HG02840 (cell line): ENCODE measurements at regions not wholly inside any gene's neighbourhood (a gene's known extent, or its start where the extent isn't known, plus 50 kb on each side); places are given as distances from the start of the nearest gene placed in this dataset.
"Not testable (repeated sequence)": the region's sequence is repeated elsewhere in the genome, so short reads cannot be mapped to it uniquely, and the experiment has no call there.

Experiments used
- ATAC-seq: cut with Tn5 transposase; IDR thresholded peaks from one replicate; pipeline ENCODE4 v1.9.1; 2021; ENCODE audit warnings: mild to moderate bottlenecking, moderate library complexity, moderate number of reproducible peaks; ENCODE audit not compliant: unreplicated experiment, low FRiP score

DNA sequence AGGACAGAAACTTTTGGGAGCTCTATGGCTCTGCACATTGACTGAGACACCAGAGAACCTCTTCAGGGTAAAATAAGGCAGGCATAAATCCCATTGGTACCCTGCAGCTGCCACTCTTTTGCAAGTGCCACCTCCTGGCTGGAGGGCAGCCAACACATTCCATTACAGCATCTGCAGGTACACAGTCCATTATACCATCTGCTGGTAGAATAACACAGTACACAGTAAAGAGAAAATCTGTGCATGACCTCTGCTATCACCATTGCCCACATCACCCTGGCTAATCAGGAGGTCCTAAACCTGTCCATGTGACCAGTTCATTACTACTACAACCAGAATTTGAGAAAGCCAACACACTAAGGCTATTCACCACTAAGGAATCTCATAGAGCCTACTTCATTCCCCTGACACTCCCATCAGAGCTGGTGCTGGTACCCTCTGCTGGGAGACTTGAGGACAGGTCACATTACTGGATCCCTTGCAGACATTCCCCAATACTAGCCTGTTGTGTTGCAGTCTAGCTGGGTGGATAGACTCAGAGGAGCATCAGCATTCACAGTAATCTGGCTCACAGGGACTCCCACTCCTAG lies 176.2 kb upstream of the TACR3 start:
- ATAC-seq, result no peak

DNA sequence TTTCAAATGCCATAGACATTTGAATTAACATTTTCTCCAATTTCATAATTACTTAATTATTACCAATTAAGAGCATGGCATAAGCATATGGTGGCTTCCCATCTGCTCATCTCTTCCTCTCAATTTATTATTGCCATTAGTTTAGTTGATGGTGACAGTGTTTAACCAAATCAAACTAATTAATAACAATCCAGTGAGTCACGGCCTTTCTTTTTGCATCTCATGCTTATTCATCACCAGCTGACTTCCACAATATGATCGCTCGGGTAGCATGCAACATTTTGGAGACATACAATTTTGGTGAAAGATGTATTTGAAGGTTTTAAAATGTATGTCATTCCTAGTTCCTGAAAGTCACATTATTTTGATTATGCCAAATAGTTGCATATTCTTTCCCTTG lies 172.8 kb upstream of the TACR3 start:
- no peak for ATAC-seq

DNA sequence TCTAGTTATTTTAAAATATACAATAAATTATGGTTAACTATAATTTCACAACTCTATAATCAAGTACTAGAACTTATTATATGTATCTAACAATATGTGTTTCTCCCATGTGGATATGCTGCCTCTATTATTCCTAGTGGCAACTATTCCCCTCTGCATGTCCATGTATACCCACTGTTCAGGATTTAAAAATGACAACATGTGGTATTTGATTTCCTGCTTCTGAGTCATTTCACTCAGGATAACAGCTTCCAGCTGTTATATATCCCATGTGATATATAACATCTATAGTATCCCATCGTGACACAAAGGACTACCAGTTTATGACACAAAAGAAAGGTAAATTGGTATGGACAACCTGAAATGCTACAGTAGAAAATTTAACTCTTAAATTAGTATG lies 167.4 kb upstream of the TACR3 start:
- no peak for ATAC-seq

DNA sequence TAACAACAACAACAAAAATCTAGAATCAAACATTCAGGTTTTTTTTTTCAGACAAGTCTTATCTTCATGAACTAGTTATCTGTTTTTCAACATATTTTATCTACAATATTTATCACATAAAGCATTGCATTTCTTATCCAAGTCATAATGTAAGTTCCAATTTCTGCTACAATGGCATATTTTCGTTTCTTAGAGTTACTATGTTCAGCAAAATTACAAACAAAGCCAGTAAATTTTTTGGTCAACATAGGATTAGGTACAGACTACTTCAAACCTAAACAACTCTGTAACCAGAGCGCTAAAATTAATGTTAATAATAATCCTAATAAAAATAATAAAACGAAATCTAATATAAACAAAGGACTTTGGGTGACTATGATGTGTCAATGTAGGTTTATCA lies 165.4 kb upstream of the TACR3 start:
- no peak for ATAC-seq

DNA sequence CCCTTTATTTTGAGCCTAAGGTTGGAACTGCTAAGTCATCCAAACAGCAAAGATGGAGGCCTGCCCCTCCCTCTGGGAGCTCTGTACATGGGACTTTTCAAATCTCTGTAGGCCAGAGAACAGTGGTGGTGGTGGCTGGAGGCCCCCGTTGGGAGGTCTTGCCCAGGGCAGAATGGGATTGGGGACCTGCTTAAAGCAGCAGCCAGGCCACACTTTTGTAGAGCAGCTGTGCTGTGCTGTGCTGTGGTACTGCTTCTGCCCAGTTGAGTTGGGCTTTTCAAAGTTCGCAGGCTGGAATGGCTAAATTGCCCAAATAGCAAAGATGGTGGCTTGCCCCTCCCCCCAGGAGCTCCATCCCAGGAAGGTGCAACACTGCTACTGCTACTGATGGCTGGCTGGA lies 147.5 kb upstream of the TACR3 start:
- no peak for ATAC-seq

DNA sequence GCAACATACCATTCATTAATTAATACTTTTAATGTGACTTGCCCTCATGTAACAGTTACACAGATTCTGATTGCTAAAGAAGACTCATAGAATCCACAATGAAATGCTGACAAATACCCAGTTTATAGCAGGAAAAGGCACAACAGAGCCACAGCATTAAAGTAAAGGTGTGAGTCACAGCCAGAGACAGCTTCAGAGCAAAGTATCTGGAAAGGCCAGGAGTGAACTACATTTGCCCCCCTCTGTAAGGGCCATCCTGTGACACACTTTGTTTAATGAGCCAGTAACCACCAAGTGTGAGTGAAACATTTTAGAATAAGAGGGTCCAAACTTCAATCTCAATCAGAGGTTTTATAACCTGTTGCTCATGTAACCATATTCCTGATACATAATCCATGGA lies 133.8 kb upstream of the TACR3 start:
- no peak for ATAC-seq

DNA sequence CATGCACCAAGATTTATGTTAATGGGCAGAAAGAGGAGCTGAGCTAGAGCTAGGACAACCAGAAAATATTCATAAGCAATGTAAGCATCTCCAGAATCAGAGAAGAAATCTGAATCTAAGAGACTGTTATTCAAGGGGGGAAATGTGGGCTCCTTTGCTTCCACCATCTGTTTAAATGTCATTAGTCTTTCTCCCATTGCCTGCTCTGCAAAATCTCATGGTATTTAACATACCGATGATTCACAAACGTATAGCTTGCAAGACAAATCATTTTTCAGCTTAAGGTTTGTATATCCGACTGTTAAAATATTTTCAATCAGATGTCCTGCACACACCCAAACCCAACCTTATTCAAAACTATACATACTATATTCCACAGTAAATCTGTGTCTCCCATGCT lies 133.4 kb upstream of the TACR3 start:
- no peak for ATAC-seq

DNA sequence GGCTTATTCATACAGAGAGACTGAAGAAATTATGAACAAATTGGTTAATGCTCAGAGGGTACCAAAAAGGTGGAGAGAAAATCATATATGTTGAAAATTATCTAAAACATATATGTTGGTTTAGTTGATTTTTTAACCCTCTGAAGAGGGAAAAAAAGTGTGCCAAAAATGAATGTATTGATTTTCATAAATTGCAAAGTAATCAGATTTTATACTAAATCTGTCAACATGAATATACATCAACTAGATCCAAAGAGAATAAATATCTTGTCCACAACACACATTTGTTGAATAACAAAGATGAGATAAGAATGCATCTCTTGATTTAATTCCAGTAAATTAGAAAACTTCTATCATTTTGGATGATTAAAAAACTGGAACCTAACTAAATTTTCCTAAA lies 125.3 kb upstream of the TACR3 start:
- ATAC-seq, result no peak

DNA sequence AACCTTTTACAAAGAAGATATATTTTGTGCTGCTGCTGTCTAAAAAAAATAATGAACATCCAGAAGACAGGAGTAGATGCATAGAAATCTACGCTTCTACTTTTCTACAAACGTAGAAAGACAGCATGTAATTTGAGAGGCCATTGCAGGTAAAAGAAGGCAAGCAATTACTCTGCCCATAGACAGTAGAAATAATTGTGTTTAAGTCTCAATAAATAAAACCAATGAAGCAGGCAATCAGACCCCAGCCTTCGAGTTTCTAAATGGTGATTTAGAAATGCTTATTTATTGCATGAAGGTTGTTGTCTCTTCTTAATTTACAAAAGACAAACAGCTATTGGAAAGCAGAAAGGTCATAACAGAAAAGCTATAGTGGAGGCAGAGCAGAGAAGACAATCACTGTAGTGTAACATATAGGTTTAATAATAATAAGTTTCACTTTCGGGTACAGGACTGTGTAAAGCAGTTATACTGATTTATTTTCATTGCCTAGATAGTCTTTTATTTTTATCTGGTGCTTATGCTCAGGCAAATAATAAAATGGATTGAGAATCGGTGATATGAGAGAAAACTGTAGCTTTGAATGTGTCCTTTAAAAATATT lies 123.0 kb upstream of the TACR3 start:
- no peak for ATAC-seq

DNA sequence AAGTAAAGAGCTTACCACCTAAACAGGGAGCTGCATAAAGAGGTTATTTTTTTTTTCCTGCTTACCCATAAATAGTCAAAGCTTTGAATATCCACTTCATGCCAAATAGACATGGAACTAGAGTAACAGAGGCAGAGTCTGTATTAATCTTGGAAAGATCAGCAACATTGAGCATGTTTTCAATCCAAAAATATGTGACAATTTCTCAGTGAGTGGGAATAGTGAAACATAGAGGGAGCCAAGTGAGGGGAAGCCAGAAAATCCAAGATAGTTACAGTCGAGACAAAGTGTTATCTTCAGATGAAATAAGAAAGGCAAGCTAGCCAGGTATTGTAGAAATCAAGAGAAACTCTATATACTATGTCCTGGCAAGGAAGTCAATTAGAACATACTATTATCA lies 122.3 kb upstream of the TACR3 start:
- ATAC-seq, result no peak

DNA sequence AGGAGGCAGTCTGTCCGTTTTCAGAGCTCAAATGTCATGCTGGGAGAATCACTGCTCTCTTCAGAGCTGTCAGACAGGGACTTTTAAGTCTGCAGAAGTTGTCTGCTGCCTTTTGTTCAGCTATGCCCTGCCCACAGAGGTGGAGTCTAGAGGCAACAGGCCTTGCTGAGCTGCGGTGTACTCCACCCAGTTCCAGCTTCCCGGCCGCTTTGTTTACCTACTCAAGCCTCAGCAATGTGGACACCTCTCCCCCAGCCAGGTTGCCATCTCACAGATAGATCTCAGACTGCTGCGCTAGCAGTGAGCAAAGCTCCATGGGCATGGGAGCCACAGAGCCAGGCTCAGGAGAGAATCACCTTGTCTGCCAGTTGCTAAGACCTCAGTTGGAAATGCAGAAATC lies 90.5 kb upstream of the TACR3 start:
- ATAC-seq, result not testable (repeated sequence)

DNA sequence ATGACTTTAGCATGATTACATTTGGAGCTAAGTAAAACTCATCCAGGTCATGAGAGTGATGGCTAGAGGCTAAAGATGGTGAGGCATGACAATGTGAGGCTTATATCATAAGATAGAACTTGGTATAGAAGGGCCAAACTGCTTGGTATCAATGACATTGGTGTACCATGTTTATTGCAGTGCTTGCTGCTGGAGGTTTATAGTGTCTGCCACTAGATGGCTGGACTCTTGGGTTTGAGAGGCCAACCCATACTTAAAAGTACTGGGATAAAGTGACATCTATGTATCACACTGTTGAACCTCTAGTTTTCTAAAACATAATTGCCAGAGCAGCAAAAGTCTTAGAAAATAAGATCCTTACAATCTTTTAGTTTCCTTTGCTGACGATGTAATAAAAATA lies 83.0 kb upstream of the TACR3 start:
- ATAC-seq, result no peak

DNA sequence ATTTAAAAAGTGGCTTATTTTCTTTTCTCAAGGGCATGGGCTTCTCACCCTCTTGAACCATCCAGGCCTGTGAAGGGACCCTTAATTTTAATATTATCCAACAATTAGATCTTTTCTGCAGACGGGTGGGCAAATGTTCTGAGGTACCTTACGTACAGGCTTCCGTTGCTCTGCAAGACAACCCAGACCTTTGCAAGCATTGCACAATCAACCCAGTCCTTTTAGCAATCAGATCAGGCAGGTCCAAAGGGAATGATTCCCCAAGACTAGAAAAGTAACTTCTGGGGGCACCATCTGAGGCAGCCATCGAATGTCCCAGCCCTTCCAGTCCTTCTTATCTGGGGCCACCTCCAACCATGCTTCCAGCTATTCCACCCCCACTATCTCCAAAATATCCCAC lies 67.3 kb upstream of the TACR3 start:
- ATAC-seq, result no peak

DNA sequence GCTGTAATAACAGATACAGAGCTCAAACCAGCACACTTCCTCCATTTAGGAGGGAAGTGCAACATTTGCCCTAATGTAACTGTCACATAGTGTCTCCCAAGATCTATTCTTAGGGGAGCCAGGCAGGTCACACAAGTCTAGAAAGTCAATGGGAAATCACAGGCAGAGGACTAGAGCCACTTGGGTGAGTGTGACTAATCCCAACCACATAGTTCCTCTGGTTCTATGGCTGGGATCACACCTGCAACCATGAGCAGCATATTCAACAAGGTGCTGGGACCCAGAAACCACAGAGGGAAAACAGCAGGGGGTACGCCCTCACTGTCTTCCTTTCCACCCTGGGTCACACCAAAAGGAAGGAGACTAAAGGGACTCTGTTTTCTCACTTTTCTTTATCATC lies 66.8 kb upstream of the TACR3 start:
- ATAC-seq, result no peak

DNA sequence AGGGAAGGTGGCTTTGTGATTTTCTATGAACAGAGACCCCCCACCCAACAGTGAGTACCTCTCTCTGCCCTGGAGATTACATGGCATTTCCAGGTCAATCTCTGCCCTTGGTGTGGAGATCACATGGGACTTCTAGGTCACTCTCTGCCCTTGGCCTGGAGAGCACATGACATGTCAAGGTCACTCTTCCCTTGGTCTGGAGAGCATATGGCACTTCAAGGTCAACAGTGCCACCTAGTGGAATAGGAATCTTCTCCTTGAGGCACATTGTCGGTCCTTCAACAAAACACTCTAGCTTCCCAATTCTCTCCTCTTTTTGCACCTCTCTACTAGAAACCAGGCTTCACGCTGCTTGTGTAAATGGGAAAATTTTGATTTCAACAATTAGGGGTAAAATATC lies 66.2 kb upstream of the TACR3 start:
- ATAC-seq, result peak; percentile 65

DNA sequence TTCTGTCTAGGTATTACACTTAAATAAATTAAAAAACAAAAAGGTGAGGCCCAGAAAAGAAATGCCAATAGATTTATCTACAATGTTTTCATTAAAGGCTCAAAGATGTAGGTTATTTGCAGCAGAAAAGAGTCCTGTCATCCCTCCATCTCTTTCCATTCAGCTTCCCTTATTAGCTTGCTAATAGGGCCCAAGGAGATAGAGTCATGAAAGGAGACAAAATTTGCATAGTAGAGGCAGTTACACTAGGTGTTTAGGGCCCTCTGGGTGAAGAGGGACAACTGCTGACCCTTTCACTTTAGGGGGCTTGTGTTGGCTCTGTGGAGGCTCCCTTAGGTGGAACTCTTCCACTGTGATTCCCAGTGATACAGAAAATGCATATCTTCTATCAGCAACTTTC lies 58.4 kb upstream of the TACR3 start:
- ATAC-seq, result no peak

DNA sequence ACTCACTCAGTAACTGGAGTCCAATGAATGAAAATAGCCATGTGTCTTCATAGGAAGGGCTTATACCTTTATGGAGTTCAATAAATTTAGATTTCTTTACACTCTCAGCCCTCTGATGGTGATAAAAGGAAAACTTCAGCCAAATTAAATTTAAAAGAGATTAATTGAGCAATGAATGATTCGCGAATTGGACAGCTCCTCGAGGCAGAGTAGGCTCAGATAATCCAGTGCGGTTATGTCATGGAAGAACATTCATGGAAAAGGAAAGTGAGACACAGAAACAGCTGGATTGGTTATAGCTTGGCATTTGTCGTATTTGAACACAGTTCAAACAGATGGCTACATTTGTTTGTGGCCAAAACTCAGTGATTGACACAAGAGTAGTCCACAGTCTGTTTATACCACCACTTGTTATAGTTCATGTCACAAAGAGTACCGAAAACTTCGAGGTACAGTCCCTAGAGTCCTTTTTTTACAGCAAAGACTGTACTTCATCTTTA lies 54.6 kb upstream of the TACR3 start:
- ATAC-seq, result no peak

DNA sequence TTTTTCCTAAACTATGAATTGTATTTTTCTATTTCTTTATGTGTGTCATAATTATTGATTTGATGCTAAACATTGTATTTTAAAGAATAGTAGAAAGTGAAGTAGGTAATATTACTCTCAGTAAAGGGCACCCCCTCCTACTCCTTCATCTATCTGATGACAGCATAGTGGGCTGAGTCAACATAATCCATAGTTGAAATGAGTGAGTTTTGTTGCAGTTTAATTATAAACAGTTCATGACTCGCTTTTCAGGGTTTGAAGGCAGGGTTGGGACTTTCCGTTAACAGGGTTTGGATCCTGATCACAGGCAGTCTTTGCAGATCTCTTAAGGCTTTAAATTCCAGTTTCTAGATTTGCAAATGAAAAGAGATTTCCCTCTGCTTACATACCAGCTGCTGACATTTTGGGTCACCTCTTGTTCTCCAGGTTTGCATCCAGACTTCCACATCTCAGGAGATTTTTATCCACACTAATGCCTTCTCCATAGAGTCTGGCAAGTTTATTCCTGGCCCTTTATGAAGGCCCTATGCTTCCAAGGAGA lies 54.0 kb upstream of the TACR3 start:
- no peak for ATAC-seq
